ENCODE measurements at regions not wholly inside any gene's neighbourhood (a gene's known extent, or its start where the extent isn't known, plus 50 kb on each side); places are given as distances from the start of the nearest gene placed in this dataset.

GRCh38 chr21:19236209-19236608, 832.6 kb upstream of the TMPRSS15 start:
- no peak for DNase-seq (ENCODE audit: low read depth, low spot score)

DNA sequence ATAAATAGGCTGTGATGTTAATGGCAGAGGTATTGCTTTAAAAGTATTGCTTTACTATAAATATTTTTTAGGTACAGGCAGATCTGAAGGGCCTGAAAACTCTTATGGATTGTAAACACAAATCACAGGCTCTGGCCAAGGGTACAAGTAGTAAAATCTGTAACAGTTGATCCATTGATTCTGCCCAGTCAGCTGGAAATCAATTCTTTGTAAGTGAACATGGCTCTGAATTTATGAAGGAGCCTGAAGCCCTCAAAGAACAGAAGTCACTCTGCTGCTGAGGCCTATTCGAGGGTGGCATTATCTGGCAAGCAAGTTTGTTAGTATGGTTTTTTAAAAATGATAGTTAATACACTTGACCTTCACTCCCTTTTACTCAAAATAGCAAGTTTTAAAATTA, 834.0 kb upstream of the TMPRSS15 start:
- DNase-seq (ENCODE audit: low read depth, low spot score), result no peak

GRCh38 chr21:19239696-19240095, 836.1 kb upstream of the TMPRSS15 start:
- no peak for DNase-seq (ENCODE audit: low read depth, low spot score)

DNA sequence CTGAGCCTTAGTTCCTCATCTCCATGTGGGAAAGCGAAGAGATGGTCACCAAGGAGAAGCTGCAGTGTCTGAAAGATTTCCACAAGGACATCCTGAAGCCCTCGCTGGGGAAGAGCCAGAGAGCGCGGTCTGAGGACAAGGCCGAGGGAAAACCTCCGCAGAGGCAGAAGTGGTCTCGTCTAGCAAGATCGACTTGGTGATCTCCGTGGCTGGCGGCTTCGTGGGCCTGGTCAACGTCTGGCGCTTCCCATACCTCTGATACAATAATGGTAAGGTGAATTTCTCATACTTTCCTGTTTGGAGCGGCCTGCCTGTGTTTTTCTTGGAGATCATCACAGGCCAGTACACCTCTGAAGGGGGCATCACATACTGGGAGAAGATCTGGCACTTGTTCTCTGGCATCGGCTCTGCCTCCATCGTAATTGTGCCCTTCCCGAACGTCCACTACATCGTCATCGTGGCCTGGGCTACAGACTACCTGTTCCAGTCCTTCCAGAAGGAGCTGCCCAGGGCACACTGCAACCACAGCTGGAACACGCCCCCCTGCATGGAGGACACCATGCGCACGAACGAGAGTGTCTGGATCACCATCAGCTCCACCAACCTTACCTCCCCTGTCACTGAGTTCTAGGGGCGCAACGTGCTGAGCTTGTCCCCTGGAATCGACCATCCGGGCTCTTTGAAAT, 841.1 kb upstream of the TMPRSS15 start:
- DNase-seq (ENCODE audit: low read depth, low spot score), result no peak

GRCh38 chr21:19245188-19245580, 841.6 kb upstream of the TMPRSS15 start:
- DNase-seq (ENCODE audit: low read depth, low spot score), result no peak

GRCh38 chr21:19246018-19246417, 842.4 kb upstream of the TMPRSS15 start:
- no peak for DNase-seq (ENCODE audit: low read depth, low spot score)

DNA sequence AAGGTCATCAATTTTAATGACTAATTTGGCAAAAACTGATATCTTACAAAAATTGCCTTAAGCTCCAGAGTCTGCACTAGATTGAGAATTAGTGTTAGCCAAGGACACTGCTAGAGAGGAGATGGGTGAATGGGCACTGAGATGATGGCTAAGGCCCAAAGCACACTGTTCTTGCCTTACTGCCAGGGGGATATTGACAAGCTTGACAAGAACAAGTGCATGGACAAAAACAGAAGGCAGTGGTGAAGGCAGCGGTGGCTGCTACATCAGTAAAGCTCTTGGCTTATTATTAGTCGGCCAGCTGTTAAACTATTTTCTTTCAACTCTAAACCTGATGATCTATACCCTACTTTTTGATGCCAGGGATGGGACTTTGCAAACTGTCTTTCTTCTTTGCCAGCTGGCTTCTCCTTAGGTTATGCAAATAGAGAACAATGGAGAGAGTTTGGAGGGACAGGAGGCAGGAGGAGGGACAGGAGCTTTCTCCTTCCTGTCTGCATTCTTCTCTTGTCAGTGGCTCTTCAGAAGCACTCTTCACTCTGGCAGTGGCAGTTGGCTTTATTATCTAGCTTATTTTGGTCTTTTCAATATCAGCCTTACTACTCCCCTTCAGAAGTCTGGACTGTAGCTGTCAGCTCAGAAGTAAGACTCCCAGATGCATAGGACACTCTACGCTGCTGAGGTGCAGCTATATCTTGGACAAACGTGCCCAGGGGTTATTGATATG, 853.5 kb upstream of the TMPRSS15 start:
- DNase-seq (ENCODE audit: low read depth, low spot score), result no peak

- DNase-seq (ENCODE audit: low read depth, low spot score), result no peak
These were observed 858.3 kb upstream of the TMPRSS15 start for GRCh38 chr21:19261731-19262376.

GRCh38 chr21:19266636-19267035, 863.1 kb upstream of the TMPRSS15 start:
- DNase-seq (ENCODE audit: low read depth, low spot score), result no peak

DNA sequence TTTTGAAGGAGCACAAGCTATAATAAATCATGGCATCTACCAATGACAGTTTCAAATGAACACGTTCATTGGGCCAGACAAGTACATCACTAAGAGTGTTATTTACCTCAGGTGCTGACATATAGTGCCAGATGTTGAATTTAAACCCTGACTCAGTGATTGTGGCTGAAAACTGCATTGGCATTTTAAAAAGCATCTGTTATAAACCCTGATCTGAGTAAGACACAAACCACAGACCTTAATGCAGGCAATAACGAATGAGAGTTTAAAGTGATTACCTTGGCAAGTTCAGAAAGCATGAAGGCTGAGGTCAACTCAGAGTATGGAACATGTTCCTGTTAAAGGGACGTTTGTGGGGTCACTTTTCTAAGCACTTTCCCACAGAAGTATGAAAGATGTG, 865.1 kb upstream of the TMPRSS15 start:
- DNase-seq (ENCODE audit: low read depth, low spot score), result no peak

DNA sequence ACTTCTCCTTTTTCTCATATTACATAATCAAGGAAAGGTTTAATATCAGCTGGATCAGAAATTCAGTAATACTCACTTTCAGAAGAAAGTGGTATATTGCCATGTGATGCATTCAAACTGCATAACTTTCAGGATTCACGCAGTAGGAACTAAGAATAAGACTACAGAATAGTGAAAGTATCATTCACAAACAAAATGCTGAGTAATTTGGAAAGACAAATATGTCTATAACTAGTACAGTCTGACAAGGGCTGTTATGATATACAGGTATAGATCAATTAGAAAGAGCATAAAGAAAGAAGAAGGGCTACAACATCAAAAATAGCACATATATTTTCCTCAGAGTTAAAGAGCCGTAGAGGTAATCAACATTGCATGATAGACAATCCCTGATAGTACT, 871.5 kb upstream of the TMPRSS15 start:
- DNase-seq (ENCODE audit: low read depth, low spot score), result no peak

GRCh38 chr21:19276665-19277064, 873.1 kb upstream of the TMPRSS15 start:
- no peak for DNase-seq (ENCODE audit: low read depth, low spot score)

- no peak for DNase-seq (ENCODE audit: low read depth, low spot score)
These were observed 883.3 kb upstream of the TMPRSS15 start for GRCh38 chr21:19286876-19287275.

DNA sequence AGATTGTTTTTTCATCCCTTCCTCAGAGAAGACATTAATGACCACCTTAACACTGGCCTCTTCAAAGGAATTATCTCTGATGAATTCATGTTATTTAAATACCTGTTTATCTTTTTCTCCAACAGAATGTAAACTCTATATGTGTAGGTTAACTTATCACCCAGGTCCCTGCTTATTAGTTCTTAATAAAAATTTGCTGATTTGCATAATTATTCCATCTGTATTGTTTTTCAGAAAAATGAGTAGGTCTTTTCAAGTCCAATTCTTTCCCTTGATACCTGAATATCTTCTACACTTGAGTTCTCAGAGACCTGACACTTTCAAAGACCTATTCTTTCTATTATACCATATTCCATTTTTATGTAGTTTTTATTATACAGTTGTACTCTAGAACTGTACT, 886.7 kb upstream of the TMPRSS15 start:
- no peak for DNase-seq (ENCODE audit: low read depth, low spot score)

DNA sequence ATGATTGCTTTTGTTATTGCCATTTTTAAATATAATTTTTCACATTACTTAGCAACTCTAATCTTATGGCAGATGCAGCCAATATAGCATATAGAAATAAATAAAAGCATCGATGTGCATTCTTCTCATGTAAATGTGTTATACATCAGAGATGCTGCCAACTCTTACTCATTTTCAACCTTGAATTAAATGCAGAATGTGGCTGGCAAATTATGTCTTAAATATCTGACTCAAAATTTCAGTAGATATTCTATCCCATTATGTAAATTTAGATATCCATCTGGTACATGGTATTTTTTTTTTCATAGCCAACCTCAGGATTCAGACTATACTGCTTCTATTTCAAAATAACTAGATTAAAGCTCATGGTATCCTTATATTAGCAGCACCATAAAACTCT, 916.7 kb upstream of the TMPRSS15 start:
- no peak for DNase-seq (ENCODE audit: low read depth, low spot score)

GRCh38 chr21:19321688-19322087, 918.1 kb upstream of the TMPRSS15 start:
- no peak for DNase-seq (ENCODE audit: low read depth, low spot score)

DNA sequence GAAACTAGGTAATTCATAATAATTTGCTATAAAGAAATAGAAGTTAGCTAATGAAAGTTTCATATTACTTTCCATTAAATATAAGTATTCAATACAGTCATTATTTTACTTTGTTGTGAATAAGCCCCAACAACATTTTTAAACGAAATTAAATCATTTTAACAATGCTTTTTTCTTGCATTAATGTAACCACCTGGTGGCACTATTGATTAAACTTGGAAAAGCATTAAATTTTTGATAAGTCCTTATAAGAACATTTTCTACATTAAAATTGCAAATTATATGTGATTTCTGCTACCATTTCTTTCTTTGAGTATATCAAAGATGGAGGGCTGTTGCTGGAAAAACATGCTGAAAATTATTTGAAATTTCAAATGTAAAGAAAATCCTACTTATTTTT, 918.8 kb upstream of the TMPRSS15 start:
- DNase-seq (ENCODE audit: low read depth, low spot score), result no peak

DNA sequence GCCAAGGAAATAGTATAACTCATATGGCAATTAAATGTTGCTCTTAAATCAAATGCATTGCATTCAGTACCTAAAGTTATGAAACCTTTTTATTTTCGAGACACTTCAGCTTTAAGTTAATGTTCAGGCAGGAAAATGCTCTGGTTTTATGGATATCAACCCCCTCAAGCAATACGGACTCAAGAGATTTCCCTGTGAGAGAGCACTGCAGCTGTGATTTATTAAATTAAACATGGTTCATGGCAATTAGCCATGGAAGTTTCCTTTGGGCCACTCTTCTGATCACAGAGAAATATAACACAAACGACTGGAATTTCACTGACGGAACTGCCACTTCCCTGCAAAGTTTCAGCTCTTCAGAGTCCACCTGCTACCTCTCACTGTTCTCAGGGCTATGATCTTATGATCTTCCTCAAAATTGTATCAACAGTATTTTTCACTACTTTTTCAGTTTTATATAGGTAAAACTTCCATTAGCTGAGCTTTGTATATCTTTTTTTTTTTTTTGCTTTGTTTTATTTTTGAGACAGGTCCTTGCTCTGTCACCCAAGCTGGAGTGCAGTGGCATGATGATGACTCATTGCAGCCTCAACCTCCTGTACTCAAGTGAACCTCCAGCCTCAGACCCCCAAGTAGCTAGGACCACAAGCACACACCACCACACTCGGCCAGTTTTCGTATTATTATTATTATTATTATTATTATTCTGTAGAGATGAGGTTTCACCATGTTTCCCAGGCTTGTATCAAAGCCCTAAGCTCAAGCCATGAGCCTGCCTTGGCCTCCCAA, 923.1 kb upstream of the TMPRSS15 start:
- DNase-seq (ENCODE audit: low read depth, low spot score), result no peak

DNA sequence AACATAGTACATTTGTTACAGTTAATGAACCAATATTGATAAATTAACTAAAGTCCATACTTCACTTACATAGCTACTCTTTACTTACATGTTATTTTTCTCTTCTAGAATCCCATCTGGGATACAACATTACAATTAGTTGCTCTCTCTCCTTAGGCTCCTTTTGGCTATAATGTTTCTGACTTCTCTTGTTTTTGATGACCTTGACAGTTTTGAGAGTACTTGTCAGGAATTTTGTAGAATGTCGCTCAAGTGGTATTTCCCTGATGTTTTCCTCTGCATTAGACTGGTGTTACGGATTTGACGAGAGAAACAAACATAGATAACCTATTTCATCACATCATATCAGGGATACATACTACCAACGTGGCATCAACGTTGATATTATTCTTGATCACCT, 925.4 kb upstream of the TMPRSS15 start:
- DNase-seq (ENCODE audit: low read depth, low spot score), result no peak

- no peak for DNase-seq (ENCODE audit: low read depth, low spot score)
These were observed 936.7 kb upstream of the TMPRSS15 start for GRCh38 chr21:19340303-19340702.

DNA sequence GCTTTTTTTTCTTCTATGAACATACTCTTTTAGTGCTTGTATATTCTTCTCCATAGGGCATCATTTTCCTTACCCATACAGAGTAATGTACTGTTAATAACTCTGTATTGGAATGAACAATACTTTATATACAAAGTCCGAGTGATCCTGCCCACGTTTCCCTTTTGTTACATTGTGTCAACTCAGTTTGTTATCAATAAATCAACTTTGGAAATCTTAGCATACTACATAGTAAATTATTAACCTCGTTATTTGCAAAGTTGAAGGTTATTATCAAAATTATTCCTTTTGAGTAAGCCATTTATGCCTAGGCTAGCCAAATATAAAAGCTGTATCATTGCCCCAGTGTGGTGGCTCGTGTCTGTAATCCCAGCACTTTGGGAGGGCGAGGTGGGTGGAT, 937.4 kb upstream of the TMPRSS15 start:
- no peak for DNase-seq (ENCODE audit: low read depth, low spot score)

DNA sequence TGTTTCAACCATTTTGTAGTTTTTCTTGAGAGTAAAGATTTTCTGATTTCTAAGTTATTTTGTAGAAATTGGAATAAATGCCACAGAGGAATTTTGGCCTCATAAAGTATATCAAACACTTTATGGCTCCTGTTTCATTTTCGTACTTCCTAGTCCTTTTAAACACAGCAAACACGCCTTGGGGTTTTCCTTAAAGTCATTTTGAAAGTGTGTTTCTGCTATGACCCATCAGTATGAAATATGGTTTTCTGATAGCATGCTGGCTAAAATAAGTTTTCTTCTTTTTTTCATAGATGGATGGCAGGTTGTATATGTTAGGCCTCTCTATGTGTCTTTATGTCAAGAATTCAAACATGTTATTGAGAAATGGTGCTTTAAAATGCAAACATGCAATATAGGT, 940.1 kb upstream of the TMPRSS15 start:
- DNase-seq (ENCODE audit: low read depth, low spot score), result no peak
